SU-DHL-6 (cell line): ENCODE measurements at regions not wholly inside any gene's neighbourhood (a gene's known extent, or its start where the extent isn't known, plus 50 kb on each side); places are given as distances from the start of the nearest gene placed in this dataset.
"Not testable (repeated sequence)": the region's sequence is repeated elsewhere in the genome, so short reads cannot be mapped to it uniquely, and the experiment has no call there.

Experiments
- H2AFZ ChIP-seq: fragments of 200-600 bp; sonication (generic); 2 replicates; pipeline ENCODE4 v1.6.1; 2014; ENCODE audit warnings: low read depth, mild to moderate bottlenecking, moderate library complexity, mixed read lengths, antibody characterized with exemption, low read length; ENCODE audit not compliant: severe bottlenecking
- H3F3A ChIP-seq: fragments of 200-600 bp; shearing (Covaris generic); 2 replicates; pipeline ENCODE4 v1.6.0; 2016; ENCODE audit warnings: antibody characterized with exemption, mild to moderate bottlenecking; ENCODE audit not compliant: insufficient read depth
- H3K27ac ChIP-seq: fragments of 200-600 bp; sonication (generic); 2 replicates; pipeline ENCODE4 v1.5.1; 2016; ENCODE audit warnings: low read depth, mild to moderate bottlenecking, low read length, moderate library complexity, mixed read lengths
- H3K27me3 ChIP-seq: fragments of 200-600 bp; sonication (generic), shearing (Covaris generic); 2 replicates; pipeline ENCODE4 v1.6.0; 2014; ENCODE audit warnings: mild to moderate bottlenecking, low read length
- H3K36me3 ChIP-seq: fragments of 200-600 bp; sonication (generic); 2 replicates; pipeline ENCODE4 v1.6.1; 2014; ENCODE audit warnings: mild to moderate bottlenecking, low read length, mixed read lengths
- H3K4me2 ChIP-seq: fragments of 300-600, 200-600 bp; shearing (Covaris generic), sonication (generic); 2 replicates; pipeline ENCODE4 v1.6.0; 2014; ENCODE audit warnings: low read length, low read depth, mild to moderate bottlenecking; ENCODE audit not compliant: poor library complexity, severe bottlenecking
- H3K4me3 ChIP-seq: fragments of 200-600 bp; sonication (generic); 2 replicates; pipeline ENCODE4 v1.5.1; 2014; ENCODE audit warnings: antibody characterized with exemption, low read length, mild to moderate bottlenecking, mixed read lengths; ENCODE audit not compliant: insufficient read depth, poor library complexity, severe bottlenecking
- H3K79me2 ChIP-seq: fragments of 200-600 bp; sonication (generic); 2 replicates; pipeline ENCODE4 v1.6.1; 2014; ENCODE audit warnings: mild to moderate bottlenecking, low read length, moderate library complexity; ENCODE audit not compliant: insufficient read depth
- H3K9ac ChIP-seq: fragments of 200-600 bp; sonication (generic); 2 replicates; pipeline ENCODE4 v1.7.0; 2014; ENCODE audit warnings: mild to moderate bottlenecking, low read length
- H3K9me2 ChIP-seq: fragments of 200-600 bp; sonication (generic); replicated peaks from 2 replicates; pipeline ENCODE4 v1.6.1; 2014; ENCODE audit warnings: low read length; ENCODE audit not compliant: insufficient read depth
- H3K9me3 ChIP-seq: fragments of 200-600 bp; sonication (generic); 2 replicates; pipeline ENCODE4 v1.6.1; 2014; ENCODE audit warnings: low read length, mixed read lengths; ENCODE audit not compliant: insufficient read depth
- H4K20me1 ChIP-seq: fragments of 200-600 bp; sonication (generic); 2 replicates; pipeline ENCODE4 v1.6.1; 2014; ENCODE audit warnings: low read depth, mild to moderate bottlenecking, antibody characterized with exemption, low read length, moderate library complexity, mixed read lengths
- CTCF ChIP-seq: fragments of 200-600 bp; sonication (generic); IDR thresholded peaks from one replicate; pipeline ENCODE4 v1.5.1; 2017; ENCODE audit warnings: antibody characterized with exemption, mild to moderate bottlenecking, low read length, moderate library complexity; ENCODE audit not compliant: insufficient read depth, poor library complexity, severe bottlenecking
- EZH2phosphoT487 ChIP-seq: fragments of 200-600 bp; sonication (generic), shearing (Covaris generic); conservative IDR thresholded peaks from 2 replicates; pipeline ENCODE4 v1.6.1; 2018; ENCODE audit warnings: mild to moderate bottlenecking, antibody characterized with exemption, low read length, moderate library complexity, mixed read lengths

- no peaks in the 10 kb centered on the region for H3K9me3 ChIP-seq
- H2AFZ ChIP-seq, result no peak overlapping the region
- TF ChIP-seq EZH2phosphoT487 (no peak), CTCF (no peak)
- H3K4me2 ChIP-seq, result no peak overlapping the region
- H3K9me2 ChIP-seq, result no peaks in the 10 kb centered on the region
- H3F3A ChIP-seq, result no peaks in the 10 kb centered on the region
- no peaks in the 10 kb centered on the region for H3K36me3 ChIP-seq
- H3K9ac ChIP-seq, result no peak overlapping the region
- no peaks in the 10 kb centered on the region for H3K27me3 ChIP-seq
- no peak overlapping the region for H3K27ac ChIP-seq
- H3K79me2 ChIP-seq, result no peaks in the 10 kb centered on the region
- H4K20me1 ChIP-seq, result no peaks in the 10 kb centered on the region
- H3K4me3 ChIP-seq, result no peak overlapping the region
Measured at GRCh38 chr16:64272028-64272427, 849.8 kb downstream of the CDH11 start.

- Histone ChIP-seq H3K36me3 (no peaks in the 10 kb centered on the region), H3K9ac (no peak overlapping the region), H3K9me3 (no peaks in the 10 kb centered on the region), H3K9me2 (no peaks in the 10 kb centered on the region), H2AFZ (no peak overlapping the region), H3K4me3 (no peak overlapping the region), H3F3A (no peaks in the 10 kb centered on the region), H4K20me1 (no peaks in the 10 kb centered on the region), H3K79me2 (no peaks in the 10 kb centered on the region), H3K4me2 (no peak overlapping the region), H3K27ac (no peak overlapping the region), H3K27me3 (no peaks in the 10 kb centered on the region)
- TF ChIP-seq CTCF (no peak), EZH2phosphoT487 (no peak)
Measured at GRCh38 chr16:64269756-64270155, 852.1 kb downstream of the CDH11 start.

- Histone ChIP-seq H3K27ac (no peak overlapping the region), H3K27me3 (no peaks in the 10 kb centered on the region), H3K9me2 (no peaks in the 10 kb centered on the region), H3F3A (no peaks in the 10 kb centered on the region), H3K4me2 (no peak overlapping the region), H4K20me1 (no peaks in the 10 kb centered on the region), H3K79me2 (no peaks in the 10 kb centered on the region), H2AFZ (no peak overlapping the region), H3K4me3 (no peak overlapping the region), H3K9ac (no peak overlapping the region), H3K9me3 (no peaks in the 10 kb centered on the region), H3K36me3 (no peaks in the 10 kb centered on the region)
- TF ChIP-seq CTCF (no peak), EZH2phosphoT487 (no peak)
Measured at GRCh38 chr16:64265756-64266155, 856.1 kb downstream of the CDH11 start.

- H3K79me2 ChIP-seq, H3K27me3 ChIP-seq, H2AFZ ChIP-seq, H3K9me3 ChIP-seq, H3K4me2 ChIP-seq, H3K9me2 ChIP-seq, H3K4me3 ChIP-seq, H3K27ac ChIP-seq, H3K9ac ChIP-seq, H4K20me1 ChIP-seq, H3F3A ChIP-seq, H3K36me3 ChIP-seq: not testable (repeated sequence)
Measured at GRCh38 chr16:64260631-64261401, 861.0 kb downstream of the CDH11 start.
